SK-N-SH (cell line): ENCODE measurements at regions not wholly inside any gene's neighbourhood (a gene's known extent, or its start where the extent isn't known, plus 50 kb on each side); places are given as distances from the start of the nearest gene placed in this dataset.
A peak's percentile ranks its signal among the peaks of the same experiment; 100 is the strongest.

ENCODE experiments used
- CTCF ChIA-PET: fragments of 300-600, 350-600 bp; formaldehyde crosslinking; extraction: SDS; loops from one replicate; lab custom pipeline; 2021; lab: Yijun Ruan, JAX
- POLR2A ChIA-PET: fragments of 350-600 bp; sonication (Branson Sonifier 250); formaldehyde crosslinking; extraction: SDS; loops from one replicate; lab custom pipeline; 2020; ENCODE audit warnings: antibody characterized with exemption, inconsistent platforms; lab: Yijun Ruan, JAX
- DNase-seq: peaks from one replicate; pipeline ENCODE4 v3.0.0; 2012
- H2AFZ ChIP-seq: fragments of 200-600 bp; sonication (generic); 2 replicates; pipeline ENCODE4 v1.8.1; 2016; ENCODE audit warnings: antibody characterized with exemption, mild to moderate bottlenecking, low read depth
- H3F3A ChIP-seq: fragments of 200-600 bp; sonication (generic); replicated peaks from 2 replicates; pipeline ENCODE3; 2016; ENCODE audit warnings: antibody characterized with exemption, mild to moderate bottlenecking; ENCODE audit not compliant: insufficient read depth
- H3K27ac ChIP-seq, 2 experiments: fragments of 200-500 bp in 1 of 2; fragments of 200-600 bp in 1 of 2; sonication (Bioruptor generic) in 1 of 2; sonication (generic), shearing (Covaris generic) in 1 of 2; 2 replicates each; pipeline versions ENCODE4 v1.5.1 to v1.6.1; 2014 to 2016; ENCODE audit warnings: low read depth in 2 of 2, inconsistent platforms in 1 of 2, low read length in 1 of 2, mild to moderate bottlenecking in 1 of 2, mixed read lengths in 1 of 2
- H3K27me3 ChIP-seq: fragments of 200-600 bp; sonication (generic), shearing (Covaris generic); 2 replicates; pipeline ENCODE4 v1.6.1; 2016; ENCODE audit warnings: mixed run types; ENCODE audit not compliant: insufficient read depth
- H3K36me3 ChIP-seq, 2 experiments: fragments of 200-500 bp in 1 of 2; fragments of 200-600 bp in 1 of 2; sonication (Bioruptor generic) in 1 of 2; sonication (generic) in 1 of 2; replicated peaks in 1 of 2; 2 replicates each; pipeline versions ENCODE3 to v1.5.1; 2014 to 2016; ENCODE audit warnings: low read length in 1 of 2, mild to moderate bottlenecking in 1 of 2; ENCODE audit not compliant: insufficient read depth in 2 of 2, control insufficient read depth in 1 of 2
- H3K4me1 ChIP-seq, 2 experiments: fragments of 200-500 bp in 1 of 2; fragments of 200-600 bp in 1 of 2; sonication (Bioruptor generic) in 1 of 2; sonication (generic), shearing (Covaris generic) in 1 of 2; 2 replicates each; pipeline versions ENCODE4 v1.5.1 to v1.6.1; 2014 to 2016; ENCODE audit warnings: low read depth in 1 of 2, low read length in 1 of 2, mixed run types in 1 of 2; ENCODE audit not compliant: insufficient read depth in 2 of 2, control insufficient read depth in 1 of 2
- H3K4me2 ChIP-seq: fragments of 200-600 bp; sonication (generic), shearing (Covaris generic); 2 replicates; pipeline ENCODE4 v1.6.1; 2017; ENCODE audit warnings: mixed run types
- H3K4me3 ChIP-seq, 2 experiments: fragments of 200-500 bp in 1 of 2; fragments of 200-600 bp in 1 of 2; sonication (Bioruptor generic) in 1 of 2; sonication (generic), shearing (Covaris generic) in 1 of 2; 2 replicates each; pipeline versions ENCODE4 v1.5.1 to v1.8.1; 2014 to 2016; ENCODE audit warnings: low read depth in 2 of 2, inconsistent platforms in 1 of 2, low read length in 1 of 2, mild to moderate bottlenecking in 1 of 2, mixed read lengths in 1 of 2, moderate library complexity in 1 of 2
- H3K79me2 ChIP-seq: fragments of 200-600 bp; sonication (generic); 2 replicates; pipeline ENCODE4 v1.8.1; 2017; ENCODE audit warnings: mild to moderate bottlenecking; ENCODE audit not compliant: insufficient read depth
- H3K9ac ChIP-seq: fragments of 200-600 bp; sonication (generic); 2 replicates; pipeline ENCODE4 v1.6.1; 2017; ENCODE audit warnings: mixed run types
- H3K9me2 ChIP-seq: fragments of 200-600 bp; sonication (generic); 2 replicates; pipeline ENCODE4 v1.6.1; 2017; ENCODE audit warnings: mixed run types
- H3K9me3 ChIP-seq: fragments of 200-600 bp; sonication (generic); 2 replicates; pipeline ENCODE4 v1.6.1; 2017; ENCODE audit warnings: mixed run types, mild to moderate bottlenecking, moderate library complexity
- H4K20me1 ChIP-seq: fragments of 200-600 bp; sonication (generic); 2 replicates; pipeline ENCODE4 v1.6.1; 2017; ENCODE audit warnings: mild to moderate bottlenecking, mixed run types; ENCODE audit not compliant: insufficient read depth
- CHD2 ChIP-seq: fragments of 150-350 bp; IDR thresholded peaks from 2 replicates; pipeline ENCODE4 v1.6.1; 2018; ENCODE audit warnings: low read length; ENCODE audit not compliant: partially characterized antibody
- ELF1 ChIP-seq: IDR thresholded peaks from 2 replicates; pipeline ENCODE4 v1.4.0; 2012
- EP300 ChIP-seq, 2 experiments: IDR thresholded peaks; 2 replicates each; pipeline versions ENCODE4 v1.4.0 to v1.6.1; 2012; ENCODE audit warnings: borderline replicate concordance in 1 of 2, low read depth in 1 of 2, low read length in 1 of 2
- EZH2phosphoT487 ChIP-seq: fragments of 200-600 bp; sonication (generic); IDR thresholded peaks from 2 replicates; pipeline ENCODE4 v1.6.1; 2017; ENCODE audit warnings: low read depth, mixed run types, mild to moderate bottlenecking, antibody characterized with exemption, moderate library complexity, borderline replicate concordance
- FOXJ3 ChIP-seq: sonication (generic); formaldehyde crosslinking; IDR thresholded peaks from 2 replicates; pipeline ENCODE4 v1.5.1; 2020; ENCODE audit warnings: mild to moderate bottlenecking, missing genetic modification reagents
- GATA2 ChIP-seq: sonication (generic); formaldehyde crosslinking; IDR thresholded peaks from 2 replicates; pipeline ENCODE4 v1.5.0; 2020; ENCODE audit warnings: mild to moderate bottlenecking, missing genetic modification reagents
- MAX ChIP-seq: IDR thresholded peaks from 2 replicates; pipeline ENCODE4 v1.4.0; 2012; ENCODE audit warnings: low read depth
- MXI1 ChIP-seq: IDR thresholded peaks from 2 replicates; pipeline ENCODE4 v1.6.1; 2012; ENCODE audit warnings: mild to moderate bottlenecking, low read depth, low read length, improper control_type of control experiment
- NRF1 ChIP-seq: IDR thresholded peaks from 2 replicates; pipeline ENCODE4 v1.6.1; 2012; ENCODE audit warnings: low read depth, mild to moderate bottlenecking, low read length
- RAD21 ChIP-seq: IDR thresholded peaks from 2 replicates; pipeline ENCODE4 v1.6.1; 2012; ENCODE audit warnings: mild to moderate bottlenecking, low read length
- RCOR1 ChIP-seq: fragments of 150-350 bp; IDR thresholded peaks from 2 replicates; pipeline ENCODE4 v1.6.1; 2017; ENCODE audit warnings: antibody characterized with exemption, low read length
- TCF12 ChIP-seq: IDR thresholded peaks from 2 replicates; pipeline ENCODE4 v1.4.0; 2012
- TEAD4 ChIP-seq: IDR thresholded peaks from 2 replicates; pipeline ENCODE4 v1.4.0; 2012; ENCODE audit warnings: mild to moderate bottlenecking, borderline replicate concordance; ENCODE audit not compliant: insufficient read depth
- YY1 ChIP-seq: IDR thresholded peaks from 2 replicates; pipeline ENCODE4 v1.4.0; 2012; ENCODE audit warnings: low read depth, mild to moderate bottlenecking
- WGBS: methylation state at CpG from one replicate; pipeline ENCODE4 v1.1.6; 2017; ENCODE audit warnings: low lambda C conversion rate; 5-methylcytosine and 5-hydroxymethylcytosine counted together
- TF ChIP-seq, protein P1 (sequence below): IDR thresholded peaks from 2 replicates; pipeline ENCODE4 v1.4.0; 2012; ENCODE audit warnings: low read depth, borderline replicate concordance

DNA sequence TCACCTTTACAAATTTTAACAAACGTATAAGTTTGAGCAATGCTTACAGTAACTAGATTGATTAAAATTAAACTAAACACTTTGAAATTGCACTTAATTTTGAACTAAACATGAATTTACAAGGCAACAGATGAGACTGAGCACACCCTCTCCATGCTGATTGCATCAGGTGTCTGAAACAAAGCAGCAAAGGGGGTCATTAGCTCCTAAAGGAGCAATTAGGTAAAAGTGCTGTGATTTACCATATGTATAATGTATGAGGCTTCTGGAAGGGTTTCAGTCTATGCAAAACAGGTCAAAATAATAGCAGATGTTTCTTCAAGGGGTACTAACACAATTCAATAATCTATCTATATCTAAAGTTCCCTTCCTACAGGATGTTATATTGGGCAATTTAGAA, 98.8 kb upstream of the LMNTD1 start:
- no peaks in the 10 kb centered on the region for H3K27me3 ChIP-seq
- no peak for DNase-seq
- 84% methylated on average over 1 of the region's 1 CpG for WGBS
- no peak overlapping the region for H3K4me3 ChIP-seq
- peak overlapping the region in 1 of 2 experiments; percentile 100; a peak in 2 of 4 replicates for H3K27ac ChIP-seq
- H3F3A ChIP-seq = peaks cover 6% of the 10 kb centered on the region
- CTCF ChIA-PET = interaction anchor here (4.0 kb wide), 1 partner anchor 216 kb away, joined by 15 read pairs; no protein-coding TSS in a partner anchor
- TF ChIP-seq ELF1 (no peak), NRF1 (no peak)
- TF ChIP-seq, all 33 proteins: peak for 0
- POLR2A ChIA-PET = no interaction called here
- H2AFZ ChIP-seq = no peak overlapping the region
- H3K9me3 ChIP-seq = no peaks in the 10 kb centered on the region
- H3K36me3 ChIP-seq = no peaks in the 10 kb centered on the region
- no peaks in the 10 kb centered on the region for H3K9me2 ChIP-seq
- H3K79me2 ChIP-seq = no peaks in the 10 kb centered on the region
- H3K9ac ChIP-seq = no peak overlapping the region
- no peak overlapping the region for H3K4me2 ChIP-seq
- no peaks in the 10 kb centered on the region for H4K20me1 ChIP-seq
- peaks cover 5 to 39% of the 10 kb centered on the region in 2 experiments; a peak in 3 of 4 replicates for H3K4me1 ChIP-seq

- no peaks in the 10 kb centered on the region for H3K79me2 ChIP-seq
- H3K4me1 ChIP-seq = peaks cover 5 to 39% of the 10 kb centered on the region in 2 experiments; a peak in 3 of 4 replicates
- H3K9ac ChIP-seq = no peak overlapping the region
- no peaks in the 10 kb centered on the region for H3K27me3 ChIP-seq
- H3F3A ChIP-seq = peaks cover 6% of the 10 kb centered on the region
- no peak overlapping the region for H3K4me3 ChIP-seq
- peak overlapping the region in 1 of 2 experiments; percentile 100; a peak in 2 of 4 replicates for H3K27ac ChIP-seq
- TF ChIP-seq, protein P1, sequence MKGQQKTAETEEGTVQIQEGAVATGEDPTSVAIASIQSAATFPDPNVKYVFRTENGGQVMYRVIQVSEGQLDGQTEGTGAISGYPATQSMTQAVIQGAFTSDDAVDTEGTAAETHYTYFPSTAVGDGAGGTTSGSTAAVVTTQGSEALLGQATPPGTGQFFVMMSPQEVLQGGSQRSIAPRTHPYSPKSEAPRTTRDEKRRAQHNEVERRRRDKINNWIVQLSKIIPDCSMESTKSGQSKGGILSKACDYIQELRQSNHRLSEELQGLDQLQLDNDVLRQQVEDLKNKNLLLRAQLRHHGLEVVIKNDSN = no peak
- WGBS = 52% methylated on average over 2 of the region's 2 CpGs
- ChIA-PET CTCF (interaction anchor here (4.0 kb wide), 1 partner anchor 216 kb away, joined by 15 read pairs; no protein-coding TSS in a partner anchor), POLR2A (no interaction called here)
- no peaks in the 10 kb centered on the region for H3K36me3 ChIP-seq
- no peak for DNase-seq
- H3K9me3 ChIP-seq = no peaks in the 10 kb centered on the region
- no peak overlapping the region for H2AFZ ChIP-seq
- no peak overlapping the region for H3K4me2 ChIP-seq
- no peaks in the 10 kb centered on the region for H4K20me1 ChIP-seq
- no peaks in the 10 kb centered on the region for H3K9me2 ChIP-seq
These were observed 99.3 kb upstream of the LMNTD1 start for GRCh38 chr12:25652371-25652770.

- Histone ChIP-seq H3K4me1 (peaks cover 3 to 39% of the 10 kb centered on the region in 2 experiments; a peak in 3 of 4 replicates), H3K9me2 (no peaks in the 10 kb centered on the region), H3K27me3 (no peaks in the 10 kb centered on the region), H3K79me2 (no peaks in the 10 kb centered on the region), H3K27ac (peak overlapping the region; percentile 23 to 100; a peak in 3 of 4 replicates), H3K4me2 (no peak overlapping the region), H2AFZ (peak overlapping the region; percentile 49; the same call in 1 of the 2 replicates), H4K20me1 (no peaks in the 10 kb centered on the region), H3F3A (peaks cover 6% of the 10 kb centered on the region), H3K9ac (no peak overlapping the region), H3K4me3 (no peak overlapping the region), H3K36me3 (no peaks in the 10 kb centered on the region), H3K9me3 (no peaks in the 10 kb centered on the region)
- ChIA-PET CTCF (interaction anchor here (0.8 to 4.0 kb wide), 4 partner anchors 14 to 438 kb away, joined by 3 to 15 read pairs (median 3); partner anchors contain the start of gene RASSF8), POLR2A (interaction anchor here (1.0 to 1.1 kb wide), 2 partner anchors 8 to 305 kb away, joined by 4 to 5 read pairs; partner anchors contain the start of gene RASSF8)
- 32% methylated on average over 8 of the region's 8 CpGs for WGBS
- TF ChIP-seq EZH2phosphoT487 (no peak), RAD21 (peak; percentile 41), CHD2 (peak; percentile 73), TCF12 (peak; percentile 47; the same call in 1 of the 2 replicates), MXI1 (peak; percentile 74), EP300 (IDR thresholded peaks at IDR 0.05; ENCODE audit: borderline replicate concordance in 1 of 2, low read depth in 1 of 2, low read length in 1 of 2) (peak in 1 of 2 experiments; percentile 88; a peak in 2 of 4 replicates), FOXJ3 (peak; percentile 71; the same call in 1 of the 2 replicates), MAX (0 out of 2 replicates have a peak, but pooled peaks have one; percentile 44), GATA2 (CRISPR knock-in tag) (peak; percentile 85), RCOR1 (peak; percentile 13; the same call in 1 of the 2 replicates), TEAD4 (no peak), YY1 (no peak)
- DNase-seq = peak; percentile 82
These were observed 100.5 kb upstream of the LMNTD1 start for GRCh38 chr12:25653487-25654175.
